ENCODE measurements at regions not wholly inside any gene's neighbourhood (a gene's known extent, or its start where the extent isn't known, plus 50 kb on each side); places are given as distances from the start of the nearest gene placed in this dataset.

GRCh38 chr10:80968903-80969302 lies 431.2 kb downstream of the SH2D4B start:
- no peak for TF ChIP-seq CTCF (IDR thresholded peaks at IDR 0.05; ENCODE audit: insufficient read depth, low read depth, low read length)
- no peak overlapping the region for H3K4me3 ChIP-seq (ENCODE audit: low read depth, low read length)
- DNase-seq (ENCODE audit: low read depth), result no peak

DNA sequence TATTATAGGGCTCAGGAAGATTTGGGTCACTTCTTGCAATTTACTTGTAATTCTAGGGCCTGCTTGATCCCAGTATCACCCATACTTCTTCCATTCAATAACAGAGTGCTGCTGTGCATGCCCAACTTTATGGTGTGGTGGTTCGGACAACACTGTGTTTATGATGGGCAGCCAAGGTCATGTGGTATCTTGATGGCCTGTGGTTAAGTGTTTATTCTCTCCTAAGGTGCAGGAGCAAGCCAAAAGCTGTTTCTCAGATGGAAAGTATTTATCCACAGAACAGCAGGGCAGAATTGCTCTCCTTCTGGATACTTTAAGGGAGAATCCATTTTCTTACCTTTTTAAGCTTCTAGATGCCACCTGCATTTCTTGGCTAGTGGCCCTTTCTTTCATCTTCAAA lies 433.8 kb downstream of the SH2D4B start:
- no peak for DNase-seq (ENCODE audit: low read depth)
- TF ChIP-seq CTCF (IDR thresholded peaks at IDR 0.05; ENCODE audit: insufficient read depth, low read depth, low read length), result no peak
- no peak overlapping the region for H3K4me3 ChIP-seq (ENCODE audit: low read depth, low read length)

GRCh38 chr10:80976658-80977057 lies 439.0 kb downstream of the SH2D4B start:
- no peak for TF ChIP-seq CTCF (IDR thresholded peaks at IDR 0.05; ENCODE audit: insufficient read depth, low read depth, low read length)
- no peak for DNase-seq (ENCODE audit: low read depth)
- H3K4me3 ChIP-seq (ENCODE audit: low read depth, low read length), result no peak overlapping the region

GRCh38 chr10:80985102-80985501 lies 447.4 kb downstream of the SH2D4B start:
- no peak overlapping the region for H3K4me3 ChIP-seq (ENCODE audit: low read depth, low read length)
- no peak for TF ChIP-seq CTCF (IDR thresholded peaks at IDR 0.05; ENCODE audit: insufficient read depth, low read depth, low read length)
- no peak for DNase-seq (ENCODE audit: low read depth)

GRCh38 chr10:80986596-80986995 lies 448.9 kb downstream of the SH2D4B start:
- no peak overlapping the region for H3K4me3 ChIP-seq (ENCODE audit: low read depth, low read length)
- DNase-seq (ENCODE audit: low read depth), result no peak
- no peak for TF ChIP-seq CTCF (IDR thresholded peaks at IDR 0.05; ENCODE audit: insufficient read depth, low read depth, low read length)

DNA sequence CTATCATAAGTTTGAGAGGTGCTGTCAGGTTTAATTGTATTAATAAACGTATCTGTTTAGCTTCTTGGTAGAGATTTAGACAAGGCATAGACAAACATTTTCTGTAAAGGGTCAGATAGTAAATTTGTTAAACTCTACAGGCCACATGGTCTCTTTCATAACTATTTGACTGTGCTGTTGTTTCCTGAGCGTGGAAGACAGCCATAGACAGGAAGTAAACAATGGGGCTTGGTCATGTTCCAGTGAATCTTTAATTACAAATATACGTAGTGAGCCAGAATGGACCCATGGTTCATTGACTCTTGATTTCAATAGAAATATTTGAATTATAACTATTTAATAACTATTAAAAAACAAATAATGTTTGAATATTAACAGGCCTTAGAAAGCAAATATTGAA lies 451.1 kb downstream of the SH2D4B start:
- H3K4me3 ChIP-seq (ENCODE audit: low read depth, low read length), result no peak overlapping the region
- no peak for DNase-seq (ENCODE audit: low read depth)
- no peak for TF ChIP-seq CTCF (IDR thresholded peaks at IDR 0.05; ENCODE audit: insufficient read depth, low read depth, low read length)

DNA sequence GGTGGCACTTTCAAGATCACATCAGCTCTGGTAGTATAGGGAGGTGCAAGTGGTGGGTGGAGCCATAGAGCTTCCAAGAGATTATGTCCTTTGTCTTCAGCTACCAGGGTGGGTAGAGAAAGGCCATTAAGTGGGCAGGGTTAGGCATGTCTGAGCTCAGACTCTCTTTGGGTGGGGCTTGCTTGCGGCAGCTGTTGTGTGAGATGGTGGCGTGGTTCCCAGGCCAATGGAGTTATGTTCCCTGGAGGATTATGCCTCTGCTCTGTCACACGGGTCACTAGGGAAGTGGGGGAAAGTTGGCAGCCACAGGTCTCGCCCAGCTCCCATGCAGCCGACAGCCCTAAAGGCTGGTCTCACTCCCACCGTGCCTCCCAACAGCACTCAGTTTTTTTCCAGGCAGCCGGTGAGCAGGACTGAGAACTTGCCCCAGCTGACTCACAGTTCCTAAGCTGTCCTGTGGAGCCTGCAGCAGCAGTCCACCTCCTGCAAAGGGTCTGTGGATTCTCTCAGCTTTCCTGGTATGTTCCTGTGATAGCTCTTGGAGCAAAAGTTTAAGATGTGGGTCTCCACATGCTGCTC lies 459.0 kb downstream of the SH2D4B start:
- H3K4me3 ChIP-seq (ENCODE audit: low read depth, low read length), result no peak overlapping the region
- DNase-seq (ENCODE audit: low read depth), result no peak
- no peak for TF ChIP-seq CTCF (IDR thresholded peaks at IDR 0.05; ENCODE audit: insufficient read depth, low read depth, low read length)

Measured in fibroblast of villous mesenchyme (primary cell).